Endodermal cell (in vitro differentiated cells): ENCODE measurements at regions not wholly inside any gene's neighbourhood (a gene's known extent, or its start where the extent isn't known, plus 50 kb on each side); places are given as distances from the start of the nearest gene placed in this dataset.

Experiments
- DNase-seq: peaks from one replicate; pipeline ENCODE4 v3.0.0-alpha.2; 2017
- H3K27ac ChIP-seq: 2 replicates; pipeline ENCODE4 v1.5.1; 2013; ENCODE audit warnings: mild to moderate bottlenecking, low read depth, low read length, moderate library complexity
- H3K27me3 ChIP-seq: 2 replicates; pipeline ENCODE4 v1.6.1; 2013; ENCODE audit warnings: mild to moderate bottlenecking, low read length, moderate library complexity; ENCODE audit not compliant: insufficient read depth, control insufficient read depth, poor library complexity, severe bottlenecking
- H3K36me3 ChIP-seq: 2 replicates; pipeline ENCODE4 v1.7.0; 2013; ENCODE audit warnings: mild to moderate bottlenecking, low read length, moderate library complexity; ENCODE audit not compliant: control insufficient read depth, insufficient read depth
- H3K4me1 ChIP-seq: one replicate; pipeline ENCODE4 v1.7.0; 2013; ENCODE audit warnings: low read length; ENCODE audit not compliant: control insufficient read depth, insufficient read depth
- H3K4me3 ChIP-seq: 2 replicates; pipeline ENCODE4 v1.5.1; 2013; ENCODE audit warnings: mild to moderate bottlenecking, low read length, moderate library complexity
- H3K9ac ChIP-seq: 2 replicates; pipeline ENCODE4 v1.6.1; 2013; ENCODE audit warnings: mild to moderate bottlenecking, low read length, moderate library complexity; ENCODE audit not compliant: poor library complexity, severe bottlenecking; ENCODE audit errors: extremely low read depth
- H3K9me3 ChIP-seq: 2 replicates; pipeline ENCODE4 v1.6.1; 2013; ENCODE audit warnings: mild to moderate bottlenecking, low read length, moderate library complexity; ENCODE audit not compliant: control insufficient read depth
- H3K27ac Mint-ChIP-seq: 2 replicates; pipeline ENCODE4 v1.8.0; 2020; ENCODE audit warnings: mixed read lengths
- H3K27me3 Mint-ChIP-seq: 2 replicates; pipeline ENCODE4 v1.8.0; 2021; ENCODE audit warnings: mild to moderate bottlenecking, mixed read lengths; ENCODE audit not compliant: insufficient read depth
- H3K36me3 Mint-ChIP-seq: 2 replicates; pipeline ENCODE4 v1.8.0; 2020; ENCODE audit warnings: low read depth, mixed read lengths
- H3K4me1 Mint-ChIP-seq: 2 replicates; pipeline ENCODE4 v1.8.0; 2020; ENCODE audit warnings: mixed read lengths
- H3K4me3 Mint-ChIP-seq: 2 replicates; pipeline ENCODE4 v1.8.0; 2020; ENCODE audit warnings: mild to moderate bottlenecking, moderate library complexity, mixed read lengths
- H3K9me3 Mint-ChIP-seq: 2 replicates; pipeline ENCODE4 v1.8.0; 2020; ENCODE audit warnings: mild to moderate bottlenecking, mixed read lengths
- CTCF ChIP-seq: fragments of 200-600 bp; sonication (generic); conservative IDR thresholded peaks from 2 replicates; pipeline ENCODE4 v1.5.0; 2021; ENCODE audit warnings: antibody characterized with exemption, mild to moderate bottlenecking
- WGBS, 2 experiments: methylation state at CpG; one replicate each; pipeline versions ENCODE4 v1.1.5 to v1.1.7; 2013; ENCODE audit warnings: missing lambda C conversion rate in 2 of 2, mixed read lengths in 1 of 2; ENCODE audit not compliant: insufficient coverage in 1 of 2, insufficient read length in 1 of 2; 5-methylcytosine and 5-hydroxymethylcytosine counted together

DNA sequence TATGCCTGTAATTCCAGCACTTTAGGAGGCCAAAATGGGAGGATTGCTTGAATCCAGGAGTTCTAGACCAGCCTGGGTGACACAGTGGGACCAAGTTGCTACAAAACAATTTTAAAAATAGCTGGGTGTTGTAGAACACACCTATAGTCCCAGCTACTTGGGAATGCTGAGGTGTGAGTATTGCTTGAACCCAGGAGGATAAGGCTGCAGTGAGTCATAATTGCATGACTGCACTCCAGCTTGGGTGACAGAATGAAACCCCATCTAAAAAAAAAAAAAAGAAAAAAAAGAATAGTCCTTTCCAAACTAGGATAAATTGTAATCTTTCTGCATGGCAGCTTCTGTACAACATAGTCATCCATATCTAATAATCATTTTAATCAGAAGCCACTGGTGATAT, 270.1 kb upstream of the INTU start:
- no peaks in the 10 kb centered on the region for H3K4me1 Mint-ChIP-seq
- no peak overlapping the region for H3K4me3 Mint-ChIP-seq
- H3K27me3 Mint-ChIP-seq = no peaks in the 10 kb centered on the region
- no peaks in the 10 kb centered on the region for H3K4me1 ChIP-seq
- H3K9me3 ChIP-seq = no peaks in the 10 kb centered on the region
- no peaks in the 10 kb centered on the region for H3K36me3 Mint-ChIP-seq
- no peaks in the 10 kb centered on the region for H3K27me3 ChIP-seq
- H3K9ac ChIP-seq = no peak overlapping the region
- H3K27ac ChIP-seq = no peak overlapping the region
- DNase-seq = no peak
- no peak overlapping the region for H3K27ac Mint-ChIP-seq
- H3K36me3 ChIP-seq = no peaks in the 10 kb centered on the region
- no peaks in the 10 kb centered on the region for H3K9me3 Mint-ChIP-seq
- H3K4me3 ChIP-seq = no peak overlapping the region
- no peak for TF ChIP-seq CTCF

GRCh38 chr4:127364397-127364796, 268.4 kb upstream of the INTU start:
- Mint-ChIP-seq H3K4me1 (no peaks in the 10 kb centered on the region), H3K36me3 (no peaks in the 10 kb centered on the region), H3K27me3 (no peaks in the 10 kb centered on the region), H3K27ac (no peak overlapping the region), H3K9me3 (no peaks in the 10 kb centered on the region), H3K4me3 (no peak overlapping the region)
- no peaks in the 10 kb centered on the region for H3K27me3 ChIP-seq
- no peak for TF ChIP-seq CTCF
- H3K9ac ChIP-seq = no peak overlapping the region
- WGBS, 2 experiments = 86% methylated on average over 1 to 3 of the region's 3 CpGs
- H3K36me3 ChIP-seq = no peaks in the 10 kb centered on the region
- DNase-seq = no peak
- H3K27ac ChIP-seq = no peak overlapping the region
- H3K9me3 ChIP-seq = no peaks in the 10 kb centered on the region
- H3K4me1 ChIP-seq = no peaks in the 10 kb centered on the region
- no peak overlapping the region for H3K4me3 ChIP-seq

GRCh38 chr4:127364911-127365310, 267.8 kb upstream of the INTU start:
- Mint-ChIP-seq H3K27me3 (no peaks in the 10 kb centered on the region), H3K4me3 (no peak overlapping the region), H3K36me3 (no peaks in the 10 kb centered on the region), H3K4me1 (no peaks in the 10 kb centered on the region), H3K27ac (no peak overlapping the region), H3K9me3 (no peaks in the 10 kb centered on the region)
- Histone ChIP-seq H3K27ac (no peak overlapping the region), H3K9ac (no peak overlapping the region), H3K4me3 (no peak overlapping the region), H3K36me3 (no peaks in the 10 kb centered on the region), H3K9me3 (no peaks in the 10 kb centered on the region), H3K27me3 (no peaks in the 10 kb centered on the region), H3K4me1 (no peaks in the 10 kb centered on the region)
- TF ChIP-seq CTCF = no peak
- no peak for DNase-seq
